ENCODE measurements at regions not wholly inside any gene's neighbourhood (a gene's known extent, or its start where the extent isn't known, plus 50 kb on each side); places are given as distances from the start of the nearest gene placed in this dataset.

GRCh38 chr1:29518183-29518835 lies 282.0 kb downstream of the PTPRU start:
- no peak for DNase-seq (ENCODE audit: low read depth in 2 of 2)

- DNase-seq (ENCODE audit: low read depth in 2 of 2), result no peak
Observed at GRCh38 chr1:29517251-29518086, 281.1 kb downstream of the PTPRU start.

GRCh38 chr1:29516063-29516820 lies 279.9 kb downstream of the PTPRU start:
- DNase-seq (ENCODE audit: low read depth in 2 of 2), result no peak

GRCh38 chr1:29515170-29515955 lies 279.0 kb downstream of the PTPRU start:
- no peak for DNase-seq (ENCODE audit: low read depth in 2 of 2)

- no peak for DNase-seq (ENCODE audit: low read depth in 2 of 2)
Observed at GRCh38 chr1:29514361-29515169, 278.2 kb downstream of the PTPRU start.

- no peak for DNase-seq (ENCODE audit: low read depth in 2 of 2)
Observed at GRCh38 chr1:29513357-29513756, 277.0 kb downstream of the PTPRU start.

GRCh38 chr1:29511436-29511835 lies 275.1 kb downstream of the PTPRU start:
- no peak for DNase-seq (ENCODE audit: low read depth in 2 of 2)

GRCh38 chr1:29508458-29509107 lies 272.3 kb downstream of the PTPRU start:
- DNase-seq (ENCODE audit: low read depth in 2 of 2), result no peak

- no peak for DNase-seq (ENCODE audit: low read depth in 2 of 2)
Observed at GRCh38 chr1:29506678-29507225, 270.4 kb downstream of the PTPRU start.

GRCh38 chr1:29505532-29506220 lies 269.4 kb downstream of the PTPRU start:
- DNase-seq (ENCODE audit: low read depth in 2 of 2), result no peak

GRCh38 chr1:29504709-29505410 lies 268.5 kb downstream of the PTPRU start:
- DNase-seq (ENCODE audit: low read depth in 2 of 2), result no peak

GRCh38 chr1:29504196-29504595 lies 267.9 kb downstream of the PTPRU start:
- no peak for DNase-seq (ENCODE audit: low read depth in 2 of 2)

GRCh38 chr1:29502911-29503840 lies 266.9 kb downstream of the PTPRU start:
- no peak for DNase-seq (ENCODE audit: low read depth in 2 of 2)

- DNase-seq (ENCODE audit: low read depth in 2 of 2), result no peak
Observed at GRCh38 chr1:29502225-29502910, 266.0 kb downstream of the PTPRU start.

GRCh38 chr1:29501227-29501976 lies 265.1 kb downstream of the PTPRU start:
- no peak for DNase-seq (ENCODE audit: low read depth in 2 of 2)

GRCh38 chr1:29500651-29501050 lies 264.3 kb downstream of the PTPRU start:
- DNase-seq (ENCODE audit: low read depth in 2 of 2), result no peak
